ENCODE measurements at regions not wholly inside any gene's neighbourhood (a gene's known extent, or its start where the extent isn't known, plus 50 kb on each side); places are given as distances from the start of the nearest gene placed in this dataset.

- Histone ChIP-seq H3K4me3 (ENCODE audit: control insufficient read depth in 1 of 7, extremely low read depth in 1 of 7, insufficient read depth in 4 of 7, low read depth in 2 of 7, low read length in 6 of 7) (peak overlapping the region in 4 of 7 experiments; percentile 20 to 44 (median 28)), H3K27ac (ENCODE audit: insufficient read depth in 1 of 2, low read depth in 1 of 2, low read length in 2 of 2, poor library complexity in 1 of 2, severe bottlenecking in 2 of 2) (peak overlapping the region in 1 of 2 experiments; percentile 16), H3K27me3 (replicated peaks in 2 of 5; ENCODE audit: control insufficient read depth in 4 of 5, insufficient read depth in 5 of 5, low read length in 4 of 5) (no peaks in the 10 kb centered on the region), H3K9me3 (ENCODE audit: control extremely low read depth in 1 of 5, control insufficient read depth in 4 of 5, insufficient read depth in 2 of 5, low read depth in 1 of 5, low read length in 4 of 5) (peaks cover 0 to 4% (median 0%) of the 10 kb centered on the region in 5 experiments), H3K36me3 (ENCODE audit: control insufficient read depth in 4 of 4, insufficient read depth in 4 of 4, low read length in 3 of 4) (no peaks in the 10 kb centered on the region), H3K4me1 (ENCODE audit: control extremely low read depth in 1 of 4, control insufficient read depth in 4 of 4, insufficient read depth in 4 of 4, low read length in 3 of 4) (peaks cover 6 to 21% (median 15%) of the 10 kb centered on the region in 4 experiments)
- ChIA-PET POLR2A (no interaction called here), CTCF (no interaction called here)
- 0% methylated on average over 3 of the region's 6 CpGs for WGBS (ENCODE audit: insufficient coverage)
- peak; percentile 66 to 93 (median 89) for DNase-seq
Measured at GRCh38 chr3:106206146-106206545, 337.3 kb upstream of the CBLB start.

DNA sequence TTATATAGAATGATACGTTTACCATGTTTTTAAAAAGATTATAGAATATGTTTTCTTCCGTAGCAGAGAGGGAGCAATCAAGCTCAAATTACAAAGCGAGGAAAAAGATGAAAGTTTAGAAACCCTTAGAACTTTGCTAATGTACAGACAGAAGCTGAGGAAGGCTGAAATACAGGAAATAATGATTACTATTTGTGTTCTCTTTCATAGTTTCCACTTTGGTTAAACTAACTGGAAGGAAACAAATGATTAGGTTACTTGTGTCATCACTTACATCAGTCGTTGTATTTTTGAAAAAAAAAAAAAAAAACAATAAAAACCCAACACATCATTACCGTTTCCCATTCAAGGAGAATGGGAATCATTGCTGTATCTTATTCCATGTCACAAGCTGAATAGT lies 337.8 kb upstream of the CBLB start:
- ChIA-PET CTCF (no interaction called here), POLR2A (no interaction called here)
- no CpG with 5 or more reads among the region's 5 CpGs for WGBS (ENCODE audit: insufficient coverage)
- no peak for DNase-seq
- peaks cover 6 to 21% (median 15%) of the 10 kb centered on the region in 4 experiments for H3K4me1 ChIP-seq (ENCODE audit: control extremely low read depth in 1 of 4, control insufficient read depth in 4 of 4, insufficient read depth in 4 of 4, low read length in 3 of 4)
- no peak overlapping the region for H3K27ac ChIP-seq (ENCODE audit: insufficient read depth in 1 of 2, low read depth in 1 of 2, low read length in 2 of 2, poor library complexity in 1 of 2, severe bottlenecking in 2 of 2)
- H3K9me3 ChIP-seq (ENCODE audit: control extremely low read depth in 1 of 5, control insufficient read depth in 4 of 5, insufficient read depth in 2 of 5, low read depth in 1 of 5, low read length in 4 of 5), result peaks cover 0 to 4% (median 0%) of the 10 kb centered on the region in 5 experiments
- H3K4me3 ChIP-seq (ENCODE audit: control insufficient read depth in 1 of 7, extremely low read depth in 1 of 7, insufficient read depth in 4 of 7, low read depth in 2 of 7, low read length in 6 of 7), result peak overlapping the region in 3 of 7 experiments; percentile 20 to 44 (median 22)
- no peaks in the 10 kb centered on the region for H3K27me3 ChIP-seq (replicated peaks in 2 of 5; ENCODE audit: control insufficient read depth in 4 of 5, insufficient read depth in 5 of 5, low read length in 4 of 5)
- H3K36me3 ChIP-seq (ENCODE audit: control insufficient read depth in 4 of 4, insufficient read depth in 4 of 4, low read length in 3 of 4), result no peaks in the 10 kb centered on the region

DNA sequence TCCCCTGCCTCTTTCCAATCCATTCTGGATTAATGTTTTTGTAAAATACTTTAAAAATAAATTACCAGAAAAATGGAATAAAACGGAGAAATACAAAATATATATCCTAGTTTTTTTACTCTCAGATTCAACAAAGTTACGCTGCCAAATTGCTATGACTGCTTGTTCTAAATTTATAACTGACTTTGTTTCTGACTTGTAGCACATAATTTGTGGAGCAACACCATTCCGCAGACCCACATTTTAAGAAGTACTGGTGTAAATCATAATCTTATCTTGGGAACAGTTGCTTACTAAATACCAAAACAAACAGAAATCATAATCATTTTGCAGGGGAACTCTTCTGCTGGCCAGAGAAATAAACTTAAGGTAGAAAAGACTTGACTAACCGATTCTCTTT lies 339.4 kb upstream of the CBLB start:
- peaks cover 0 to 4% (median 0%) of the 10 kb centered on the region in 5 experiments for H3K9me3 ChIP-seq (ENCODE audit: control extremely low read depth in 1 of 5, control insufficient read depth in 4 of 5, insufficient read depth in 2 of 5, low read depth in 1 of 5, low read length in 4 of 5)
- H3K27me3 ChIP-seq (replicated peaks in 2 of 5; ENCODE audit: control insufficient read depth in 4 of 5, insufficient read depth in 5 of 5, low read length in 4 of 5), result no peaks in the 10 kb centered on the region
- no peaks in the 10 kb centered on the region for H3K36me3 ChIP-seq (ENCODE audit: control insufficient read depth in 4 of 4, insufficient read depth in 4 of 4, low read length in 3 of 4)
- no peak overlapping the region for H3K27ac ChIP-seq (ENCODE audit: insufficient read depth in 1 of 2, low read depth in 1 of 2, low read length in 2 of 2, poor library complexity in 1 of 2, severe bottlenecking in 2 of 2)
- ChIA-PET CTCF (interaction anchor here (1.4 kb wide), 1 partner anchor 520 kb away, joined by 5 read pairs; no protein-coding TSS in a partner anchor), POLR2A (no interaction called here)
- 75% methylated on average over 1 of the region's 4 CpGs for WGBS (ENCODE audit: insufficient coverage)
- peaks cover 6 to 21% (median 15%) of the 10 kb centered on the region in 4 experiments for H3K4me1 ChIP-seq (ENCODE audit: control extremely low read depth in 1 of 4, control insufficient read depth in 4 of 4, insufficient read depth in 4 of 4, low read length in 3 of 4)
- DNase-seq, result no peak
- no peak overlapping the region for H3K4me3 ChIP-seq (ENCODE audit: control insufficient read depth in 1 of 7, extremely low read depth in 1 of 7, insufficient read depth in 4 of 7, low read depth in 2 of 7, low read length in 6 of 7)

GRCh38 chr3:106208967-106209366 lies 340.2 kb upstream of the CBLB start:
- POLR2A ChIA-PET, result no interaction called here
- H3K9me3 ChIP-seq (ENCODE audit: control extremely low read depth in 1 of 5, control insufficient read depth in 4 of 5, insufficient read depth in 2 of 5, low read depth in 1 of 5, low read length in 4 of 5), result peaks cover 0 to 4% (median 0%) of the 10 kb centered on the region in 5 experiments
- peaks cover 6 to 21% (median 15%) of the 10 kb centered on the region in 4 experiments for H3K4me1 ChIP-seq (ENCODE audit: control extremely low read depth in 1 of 4, control insufficient read depth in 4 of 4, insufficient read depth in 4 of 4, low read length in 3 of 4)
- H3K27ac ChIP-seq (ENCODE audit: insufficient read depth in 1 of 2, low read depth in 1 of 2, low read length in 2 of 2, poor library complexity in 1 of 2, severe bottlenecking in 2 of 2), result no peak overlapping the region
- DNase-seq, result peak; percentile 9 to 35 (median 35)
- H3K4me3 ChIP-seq (ENCODE audit: control insufficient read depth in 1 of 7, extremely low read depth in 1 of 7, insufficient read depth in 4 of 7, low read depth in 2 of 7, low read length in 6 of 7), result no peak overlapping the region
- no CpG with 5 or more reads among the region's 2 CpGs for WGBS (ENCODE audit: insufficient coverage)
- CTCF ChIA-PET, result interaction anchor here (1.3 to 1.4 kb wide), 2 partner anchors 18 to 521 kb away, joined by 4 to 5 read pairs; no protein-coding TSS in a partner anchor
- H3K27me3 ChIP-seq (replicated peaks in 2 of 5; ENCODE audit: control insufficient read depth in 4 of 5, insufficient read depth in 5 of 5, low read length in 4 of 5), result no peaks in the 10 kb centered on the region
- H3K36me3 ChIP-seq (ENCODE audit: control insufficient read depth in 4 of 4, insufficient read depth in 4 of 4, low read length in 3 of 4), result no peaks in the 10 kb centered on the region

DNA sequence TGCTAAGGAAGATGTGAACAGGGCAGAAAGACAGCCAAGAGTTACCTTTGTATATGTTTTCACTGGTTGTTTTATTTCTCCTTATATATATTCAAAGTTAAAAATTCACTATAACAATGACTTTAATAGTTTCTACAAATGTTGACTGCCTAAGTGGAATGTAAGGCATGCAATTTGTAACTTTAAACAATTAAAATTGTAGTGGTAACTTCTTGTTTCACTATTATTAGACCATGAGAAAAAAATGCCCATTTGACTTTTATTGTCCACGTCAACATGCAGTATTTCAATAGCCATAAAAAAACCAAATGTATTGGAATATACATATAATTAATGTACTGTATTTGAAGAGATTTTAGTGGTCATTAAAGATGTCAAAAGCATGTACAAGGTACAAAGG lies 340.7 kb upstream of the CBLB start:
- no peak for DNase-seq
- no CpG with 5 or more reads among the region's 1 CpG for WGBS (ENCODE audit: insufficient coverage)
- peaks cover 0 to 1% (median 0%) of the 10 kb centered on the region in 5 experiments for H3K9me3 ChIP-seq (ENCODE audit: control extremely low read depth in 1 of 5, control insufficient read depth in 4 of 5, insufficient read depth in 2 of 5, low read depth in 1 of 5, low read length in 4 of 5)
- peaks cover 6 to 21% (median 15%) of the 10 kb centered on the region in 4 experiments for H3K4me1 ChIP-seq (ENCODE audit: control extremely low read depth in 1 of 4, control insufficient read depth in 4 of 4, insufficient read depth in 4 of 4, low read length in 3 of 4)
- H3K27me3 ChIP-seq (replicated peaks in 2 of 5; ENCODE audit: control insufficient read depth in 4 of 5, insufficient read depth in 5 of 5, low read length in 4 of 5), result no peaks in the 10 kb centered on the region
- no peaks in the 10 kb centered on the region for H3K36me3 ChIP-seq (ENCODE audit: control insufficient read depth in 4 of 4, insufficient read depth in 4 of 4, low read length in 3 of 4)
- CTCF ChIA-PET, result interaction anchor here (1.3 to 1.4 kb wide), 2 partner anchors 19 to 521 kb away, joined by 4 to 5 read pairs; no protein-coding TSS in a partner anchor
- no peak overlapping the region for H3K27ac ChIP-seq (ENCODE audit: insufficient read depth in 1 of 2, low read depth in 1 of 2, low read length in 2 of 2, poor library complexity in 1 of 2, severe bottlenecking in 2 of 2)
- POLR2A ChIA-PET, result no interaction called here
- no peak overlapping the region for H3K4me3 ChIP-seq (ENCODE audit: control insufficient read depth in 1 of 7, extremely low read depth in 1 of 7, insufficient read depth in 4 of 7, low read depth in 2 of 7, low read length in 6 of 7)

DNA sequence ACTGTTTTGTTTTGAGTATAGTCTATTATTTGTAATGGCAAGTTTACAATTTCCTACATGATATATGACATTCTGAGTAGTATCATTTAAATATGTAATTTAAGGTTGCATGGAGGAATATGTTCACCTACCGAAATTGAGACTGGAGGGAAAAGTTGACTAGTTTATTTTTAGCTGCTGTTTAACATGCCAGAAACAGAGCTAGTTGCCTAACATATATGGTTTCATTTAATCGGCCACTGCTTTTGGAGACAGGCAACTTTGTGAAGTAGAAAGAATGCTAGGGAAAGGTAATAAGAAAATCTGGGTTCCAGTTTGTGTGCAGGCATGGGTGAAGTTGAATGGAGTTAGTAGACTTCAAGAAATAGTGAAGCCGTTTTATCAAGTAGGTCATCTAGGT lies 342.1 kb upstream of the CBLB start:
- H3K9me3 ChIP-seq (ENCODE audit: control extremely low read depth in 1 of 5, control insufficient read depth in 4 of 5, insufficient read depth in 2 of 5, low read depth in 1 of 5, low read length in 4 of 5), result no peaks in the 10 kb centered on the region
- no peak overlapping the region for H3K4me3 ChIP-seq (ENCODE audit: control insufficient read depth in 1 of 7, extremely low read depth in 1 of 7, insufficient read depth in 4 of 7, low read depth in 2 of 7, low read length in 6 of 7)
- peaks cover 1 to 17% (median 11%) of the 10 kb centered on the region in 4 experiments for H3K4me1 ChIP-seq (ENCODE audit: control extremely low read depth in 1 of 4, control insufficient read depth in 4 of 4, insufficient read depth in 4 of 4, low read length in 3 of 4)
- CTCF ChIA-PET, result no interaction called here
- no peak for DNase-seq
- POLR2A ChIA-PET, result no interaction called here
- no peaks in the 10 kb centered on the region for H3K36me3 ChIP-seq (ENCODE audit: control insufficient read depth in 4 of 4, insufficient read depth in 4 of 4, low read length in 3 of 4)
- H3K27ac ChIP-seq (ENCODE audit: insufficient read depth in 1 of 2, low read depth in 1 of 2, low read length in 2 of 2, poor library complexity in 1 of 2, severe bottlenecking in 2 of 2), result no peak overlapping the region
- 100% methylated on average over 1 of the region's 3 CpGs for WGBS (ENCODE audit: insufficient coverage)
- H3K27me3 ChIP-seq (replicated peaks in 2 of 5; ENCODE audit: control insufficient read depth in 4 of 5, insufficient read depth in 5 of 5, low read length in 4 of 5), result no peaks in the 10 kb centered on the region

DNA sequence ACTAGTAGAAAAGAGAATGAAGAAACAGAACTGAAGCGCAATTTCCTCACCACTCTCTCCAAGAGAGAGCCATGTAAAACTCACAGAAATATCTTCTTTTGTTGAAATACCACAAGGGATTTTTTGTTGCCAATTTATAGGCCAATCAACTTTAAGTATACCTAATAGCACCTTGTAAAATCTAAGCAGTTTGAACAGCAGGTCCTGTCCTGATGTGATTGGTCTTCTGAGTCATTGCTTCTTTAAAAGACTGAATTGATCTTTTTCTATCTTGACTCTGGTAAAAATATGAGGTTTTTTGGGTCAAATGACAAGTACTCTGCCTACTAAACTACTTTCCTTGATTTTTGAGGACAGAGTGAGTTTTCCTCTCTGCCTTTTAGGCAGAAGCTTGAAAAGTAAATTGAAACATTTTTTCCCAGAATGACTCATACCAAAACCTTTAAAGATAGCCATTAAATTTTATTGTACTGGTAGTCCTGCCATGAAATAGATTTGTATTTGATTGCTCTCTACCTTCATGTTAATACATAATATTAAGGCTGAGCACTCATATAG lies 343.9 kb upstream of the CBLB start:
- H3K27me3 ChIP-seq (replicated peaks in 2 of 5; ENCODE audit: control insufficient read depth in 4 of 5, insufficient read depth in 5 of 5, low read length in 4 of 5), result no peaks in the 10 kb centered on the region
- no peak for DNase-seq
- no peaks in the 10 kb centered on the region for H3K4me1 ChIP-seq (ENCODE audit: control extremely low read depth in 1 of 4, control insufficient read depth in 4 of 4, insufficient read depth in 4 of 4, low read length in 3 of 4)
- ChIA-PET CTCF (no interaction called here), POLR2A (no interaction called here)
- no peaks in the 10 kb centered on the region for H3K36me3 ChIP-seq (ENCODE audit: control insufficient read depth in 4 of 4, insufficient read depth in 4 of 4, low read length in 3 of 4)
- no peak overlapping the region for H3K27ac ChIP-seq (ENCODE audit: insufficient read depth in 1 of 2, low read depth in 1 of 2, low read length in 2 of 2, poor library complexity in 1 of 2, severe bottlenecking in 2 of 2)
- H3K9me3 ChIP-seq (ENCODE audit: control extremely low read depth in 1 of 5, control insufficient read depth in 4 of 5, insufficient read depth in 2 of 5, low read depth in 1 of 5, low read length in 4 of 5), result peaks cover 0 to 1% (median 0%) of the 10 kb centered on the region in 5 experiments
- no peak overlapping the region for H3K4me3 ChIP-seq (ENCODE audit: control insufficient read depth in 1 of 7, extremely low read depth in 1 of 7, insufficient read depth in 4 of 7, low read depth in 2 of 7, low read length in 6 of 7)
- no CpG with 5 or more reads among the region's 1 CpG for WGBS (ENCODE audit: insufficient coverage)

Data from common myeloid progenitor, CD34-positive (primary cell).